Colonic mucosa (tissue), 4 donors: ENCODE measurements at regions not wholly inside any gene's neighbourhood (a gene's known extent, or its start where the extent isn't known, plus 50 kb on each side); places are given as distances from the start of the nearest gene placed in this dataset.

Experiments used
- DNase-seq: peaks from one replicate; pipeline ENCODE4 v3.0.0-alpha.2; 2020
- H3K27ac ChIP-seq: fragments of 200-600 bp; one replicate; pipeline ENCODE4 v1.8.0; 2021
- H3K27me3 ChIP-seq: fragments of 200-600 bp; one replicate; pipeline ENCODE4 v1.8.0; 2021
- H3K36me3 ChIP-seq: fragments of 200-600 bp; one replicate; pipeline ENCODE4 v1.8.0; 2021
- H3K4me1 ChIP-seq: fragments of 200-600 bp; one replicate; pipeline ENCODE4 v1.8.0; 2021; ENCODE audit warnings: mild to moderate bottlenecking
- H3K4me3 ChIP-seq: fragments of 200-600 bp; one replicate; pipeline ENCODE4 v1.8.0; 2021
- H3K9ac ChIP-seq, 2 donors: one replicate each; pipeline ENCODE4 v1.7.0; 2013; ENCODE audit warnings: control low read depth in 2 of 2, low read depth in 2 of 2, low read length in 2 of 2
- H3K9me3 ChIP-seq: fragments of 200-600 bp; one replicate; pipeline ENCODE4 v1.8.0; 2021
- intact Hi-C: fragments of 100-400 bp; cut with DNase I; formaldehyde crosslinking; loops from one replicate; pipeline ENCODE4 v1.14.1; 2022
- TF ChIP-seq, protein P1 (sequence below): fragments of 200-600 bp; IDR thresholded peaks from one replicate; pipeline ENCODE4 v1.8.0; 2022; ENCODE audit warnings: antibody characterized with exemption, mild to moderate bottlenecking
- donor health status: healthy.
- donor health status: DM: no; HTN: no; CAD: no.
- donor health status: DM: no; HTN: no; CAD: no.

DNA sequence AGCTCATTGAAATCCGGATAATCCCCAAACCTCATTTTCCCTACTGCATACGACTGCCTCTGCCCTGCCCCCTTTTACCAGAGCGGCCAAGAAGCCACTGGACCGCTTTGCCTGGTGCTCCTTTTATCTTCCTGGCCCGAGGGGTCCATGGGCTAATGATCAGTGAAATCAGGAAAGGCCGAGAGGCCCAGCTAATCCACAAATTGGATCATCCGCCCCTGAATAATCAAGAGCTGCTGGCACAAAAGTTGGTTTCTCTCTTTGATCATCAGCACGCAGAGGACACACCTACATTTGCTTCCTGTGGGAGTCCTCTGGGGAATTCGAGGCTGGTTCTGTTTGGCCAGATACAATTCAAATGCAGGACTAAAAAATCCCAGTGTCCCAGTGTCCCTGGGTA lies 144.5 kb downstream of the INSIG2 start:
- Histone ChIP-seq H3K9ac (no peak overlapping the region), H3K27me3 (no peaks in the 10 kb centered on the region), H3K36me3 (no peaks in the 10 kb centered on the region), H3K4me1 (no peaks in the 10 kb centered on the region), H3K4me3 (no peak overlapping the region), H3K27ac (no peak overlapping the region), H3K9me3 (no peaks in the 10 kb centered on the region)
- DNase-seq, result no peak
- TF ChIP-seq, protein P1, sequence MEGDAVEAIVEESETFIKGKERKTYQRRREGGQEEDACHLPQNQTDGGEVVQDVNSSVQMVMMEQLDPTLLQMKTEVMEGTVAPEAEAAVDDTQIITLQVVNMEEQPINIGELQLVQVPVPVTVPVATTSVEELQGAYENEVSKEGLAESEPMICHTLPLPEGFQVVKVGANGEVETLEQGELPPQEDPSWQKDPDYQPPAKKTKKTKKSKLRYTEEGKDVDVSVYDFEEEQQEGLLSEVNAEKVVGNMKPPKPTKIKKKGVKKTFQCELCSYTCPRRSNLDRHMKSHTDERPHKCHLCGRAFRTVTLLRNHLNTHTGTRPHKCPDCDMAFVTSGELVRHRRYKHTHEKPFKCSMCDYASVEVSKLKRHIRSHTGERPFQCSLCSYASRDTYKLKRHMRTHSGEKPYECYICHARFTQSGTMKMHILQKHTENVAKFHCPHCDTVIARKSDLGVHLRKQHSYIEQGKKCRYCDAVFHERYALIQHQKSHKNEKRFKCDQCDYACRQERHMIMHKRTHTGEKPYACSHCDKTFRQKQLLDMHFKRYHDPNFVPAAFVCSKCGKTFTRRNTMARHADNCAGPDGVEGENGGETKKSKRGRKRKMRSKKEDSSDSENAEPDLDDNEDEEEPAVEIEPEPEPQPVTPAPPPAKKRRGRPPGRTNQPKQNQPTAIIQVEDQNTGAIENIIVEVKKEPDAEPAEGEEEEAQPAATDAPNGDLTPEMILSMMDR, result no peak
- intact Hi-C loops, result no loop called here

DNA sequence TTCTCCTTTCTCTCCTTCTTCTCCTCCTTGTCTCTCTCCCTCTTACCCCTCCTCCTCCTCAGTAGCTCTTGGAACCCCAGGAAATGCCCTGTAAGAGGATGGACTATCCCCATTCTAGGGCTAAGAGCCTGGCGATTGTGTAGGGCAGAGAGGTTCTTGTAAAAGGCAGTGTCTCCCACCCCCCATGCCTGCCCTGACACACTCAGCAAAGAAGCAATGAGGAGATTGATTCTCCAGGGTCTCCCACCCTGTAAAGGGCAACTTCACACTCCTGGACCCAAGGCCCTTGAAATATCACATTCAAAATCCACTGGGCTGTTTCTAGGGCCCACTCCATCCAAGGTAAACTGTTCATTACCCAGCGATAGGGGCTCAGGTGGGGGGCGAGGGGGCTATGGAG lies 144.1 kb downstream of the INSIG2 start:
- no peak for DNase-seq
- H3K27me3 ChIP-seq, result no peaks in the 10 kb centered on the region
- intact Hi-C loops, result no loop called here
- H3K4me3 ChIP-seq, result no peak overlapping the region
- H3K9me3 ChIP-seq, result no peaks in the 10 kb centered on the region
- no peaks in the 10 kb centered on the region for H3K36me3 ChIP-seq
- no peak overlapping the region for H3K9ac ChIP-seq
- no peaks in the 10 kb centered on the region for H3K4me1 ChIP-seq
- H3K27ac ChIP-seq, result no peak overlapping the region
- TF ChIP-seq, protein P1, result no peak

DNA sequence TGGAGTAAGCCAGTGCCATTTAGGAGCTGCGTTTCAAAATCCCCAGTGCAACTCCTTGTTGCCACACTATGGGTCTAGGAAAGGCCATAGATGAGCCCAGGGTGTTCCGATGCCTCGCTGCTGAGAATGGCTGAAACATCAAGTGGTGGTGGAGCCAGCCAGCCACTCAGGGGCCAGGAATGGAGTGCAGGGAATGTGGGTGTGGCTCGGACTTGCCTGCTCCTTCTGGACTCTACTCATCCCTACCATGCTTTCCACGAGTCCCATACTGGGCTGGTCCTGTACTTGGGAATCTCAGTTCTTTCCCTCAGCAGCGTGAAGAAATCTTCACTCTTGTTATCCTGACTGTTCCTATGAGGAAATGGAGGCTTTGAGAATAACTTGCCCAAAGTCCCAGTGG lies 143.5 kb downstream of the INSIG2 start:
- TF ChIP-seq, protein P1, result no peak
- Histone ChIP-seq H3K36me3 (no peaks in the 10 kb centered on the region), H3K27ac (no peak overlapping the region), H3K4me1 (no peaks in the 10 kb centered on the region), H3K9me3 (no peaks in the 10 kb centered on the region), H3K4me3 (no peak overlapping the region), H3K27me3 (no peaks in the 10 kb centered on the region), H3K9ac (no peak overlapping the region)
- no peak for DNase-seq
- intact Hi-C loops, result no loop called here

DNA sequence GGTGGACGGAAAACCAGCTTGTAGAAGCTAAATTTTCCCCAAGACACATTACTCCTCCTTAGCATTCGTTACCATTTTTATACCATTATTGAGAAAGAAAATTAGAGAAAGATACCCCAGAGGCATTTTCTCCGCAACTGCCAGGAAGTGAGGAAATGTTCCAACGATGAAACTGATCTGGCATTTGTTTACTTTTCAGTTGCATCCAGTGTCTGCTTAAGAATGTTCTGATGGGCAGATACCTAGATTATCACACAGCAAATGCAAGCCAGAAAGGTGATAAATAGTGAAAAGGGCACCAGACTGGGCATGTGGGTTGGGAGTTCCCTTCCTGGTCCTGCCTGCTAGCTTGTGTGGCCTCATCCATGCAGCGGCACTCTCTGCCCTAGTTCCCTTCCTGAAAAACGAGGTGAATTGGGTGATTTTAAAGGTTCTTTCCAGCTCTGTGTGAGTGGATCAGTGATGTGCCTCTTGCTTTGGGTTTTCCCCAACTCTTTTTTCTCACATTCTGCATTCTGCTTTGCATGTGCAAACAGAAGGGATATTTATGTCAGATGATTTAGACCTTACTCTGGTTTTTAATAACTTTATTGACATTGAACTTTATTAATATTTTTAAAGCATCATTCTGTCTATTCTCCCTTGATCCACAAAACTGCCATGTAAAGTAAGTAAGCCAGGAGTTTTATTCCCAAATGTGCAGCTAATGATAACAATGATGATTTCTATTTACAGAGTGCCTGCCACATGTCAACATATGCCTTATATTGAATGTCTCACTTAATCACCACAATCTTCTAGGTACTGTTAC lies 139.6 kb downstream of the INSIG2 start:
- no peak overlapping the region for H3K9ac ChIP-seq
- H3K4me3 ChIP-seq, result no peak overlapping the region
- H3K36me3 ChIP-seq, result no peaks in the 10 kb centered on the region
- intact Hi-C loops, result loop anchor here (10.0 kb wide), 1 partner anchor 183 kb away; no protein-coding TSS in a partner anchor
- H3K27ac ChIP-seq, result no peak overlapping the region
- no peaks in the 10 kb centered on the region for H3K4me1 ChIP-seq
- DNase-seq, result no peak
- peaks cover 30% of the 10 kb centered on the region for H3K27me3 ChIP-seq
- TF ChIP-seq, protein P1, result no peak
- no peaks in the 10 kb centered on the region for H3K9me3 ChIP-seq

DNA sequence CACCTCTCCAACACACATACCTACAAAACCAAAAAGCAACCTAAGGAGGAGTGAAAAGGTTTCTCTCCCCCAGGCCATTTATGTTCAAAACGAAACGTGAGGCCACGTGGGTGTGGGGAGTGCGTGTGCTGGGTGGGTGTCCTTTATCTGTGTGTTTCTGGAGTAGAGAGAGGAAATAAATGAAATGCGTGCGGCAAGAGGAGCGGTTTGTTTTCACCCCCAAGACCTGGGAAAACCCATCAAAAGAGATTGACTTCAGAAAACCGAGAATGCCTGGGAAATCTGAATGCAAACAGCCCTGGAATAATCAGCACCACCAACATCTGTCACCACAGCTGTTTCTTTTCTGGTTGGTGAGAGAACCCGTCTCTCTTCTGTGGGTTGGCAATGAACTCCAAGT lies 137.4 kb downstream of the INSIG2 start:
- Histone ChIP-seq H3K4me1 (no peaks in the 10 kb centered on the region), H3K36me3 (no peaks in the 10 kb centered on the region), H3K4me3 (no peak overlapping the region), H3K9me3 (no peaks in the 10 kb centered on the region), H3K9ac (no peak overlapping the region), H3K27ac (no peak overlapping the region), H3K27me3 (peaks cover 49% of the 10 kb centered on the region)
- TF ChIP-seq, protein P1, result no peak
- DNase-seq, result no peak
- intact Hi-C loops, result loop anchor here (10.0 kb wide), 1 partner anchor 181 kb away; no protein-coding TSS in a partner anchor
